Fibroblast of skin of left quadriceps (primary cell): ENCODE measurements at regions not wholly inside any gene's neighbourhood (a gene's known extent, or its start where the extent isn't known, plus 50 kb on each side); places are given as distances from the start of the nearest gene placed in this dataset.

Experiments used
- DNase-seq, 2 experiments: peaks; one replicate each; pipeline ENCODE4 v3.0.0-alpha.2; 2013; ENCODE audit warnings: low read depth in 2 of 2

DNA sequence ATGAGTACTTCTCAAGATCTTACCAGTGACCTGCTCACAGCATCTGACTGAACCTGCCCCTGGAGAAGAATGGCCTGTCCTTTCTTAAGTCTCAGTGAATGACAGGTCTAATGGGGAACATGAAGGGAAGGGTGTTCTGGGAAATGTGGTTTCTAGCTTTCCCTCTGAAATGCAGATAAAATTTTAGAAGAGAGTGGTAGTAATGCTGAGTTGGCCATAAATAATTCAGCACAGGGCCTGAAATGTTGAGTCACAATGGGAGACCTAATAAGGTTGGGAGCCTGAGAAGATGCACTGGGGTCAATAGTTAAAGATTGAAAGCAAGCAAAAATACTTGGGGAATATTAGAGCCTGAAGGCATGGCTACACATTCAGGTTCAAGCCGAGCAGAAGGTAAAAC is 214.9 kb upstream of the ARHGAP24 start:
- no peak for DNase-seq

DNA sequence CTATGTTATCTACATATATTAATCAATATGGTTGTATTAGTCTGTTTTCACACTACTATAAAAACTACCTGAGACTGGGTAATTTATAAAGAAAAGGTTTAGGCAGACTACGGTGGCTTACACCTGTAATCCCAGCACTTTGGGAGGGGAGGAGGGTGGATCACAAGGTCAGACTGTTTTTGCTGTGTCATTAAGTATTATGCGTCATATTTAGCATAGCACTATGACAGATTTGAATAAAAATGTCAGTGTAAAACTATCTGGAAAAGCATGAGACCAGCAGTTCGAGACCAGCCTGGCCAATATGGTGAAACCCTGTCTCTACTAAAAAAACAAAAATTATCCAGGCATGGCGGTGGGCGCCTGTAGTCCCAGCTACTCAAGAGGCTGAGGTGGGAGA is 209.7 kb upstream of the ARHGAP24 start:
- no peak for DNase-seq

DNA sequence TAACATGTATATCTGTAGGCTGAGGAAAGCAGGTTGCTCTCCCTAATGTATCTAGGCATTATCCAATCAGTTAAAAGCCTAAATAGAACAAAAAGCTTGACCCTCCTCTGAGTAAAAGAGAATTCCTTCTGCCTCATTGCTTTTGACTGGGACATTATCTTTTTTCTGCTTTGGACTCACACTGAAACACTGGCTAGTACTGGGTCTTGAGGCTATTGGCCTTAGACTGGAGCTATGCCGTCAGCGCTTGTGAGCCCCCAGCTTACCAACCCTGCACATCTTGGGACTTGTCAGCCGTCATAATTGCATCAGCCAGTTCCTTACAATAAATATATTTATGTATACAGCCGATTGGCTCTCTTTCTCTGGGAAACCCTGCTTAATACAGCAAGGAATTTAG is 206.8 kb upstream of the ARHGAP24 start:
- DNase-seq, result no peak

DNA sequence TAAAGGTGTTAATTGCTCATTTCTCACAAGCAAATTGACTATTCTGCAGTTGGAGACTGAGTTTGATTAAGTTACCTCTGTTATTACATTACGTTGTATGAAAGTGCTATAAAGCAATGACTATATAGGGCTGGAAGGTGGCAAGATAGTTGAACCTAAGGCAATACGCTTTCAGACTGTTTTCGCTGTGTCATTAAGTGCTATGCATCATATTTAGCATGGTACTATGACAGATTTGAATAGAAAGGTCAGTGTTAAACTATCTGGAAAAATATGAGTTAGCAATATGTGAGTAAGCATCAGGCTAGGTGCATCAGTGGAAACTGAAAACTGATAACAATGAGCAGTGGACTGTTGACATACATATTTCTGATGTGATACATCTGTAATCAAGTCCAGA is 206.0 kb upstream of the ARHGAP24 start:
- DNase-seq, result no peak

DNA sequence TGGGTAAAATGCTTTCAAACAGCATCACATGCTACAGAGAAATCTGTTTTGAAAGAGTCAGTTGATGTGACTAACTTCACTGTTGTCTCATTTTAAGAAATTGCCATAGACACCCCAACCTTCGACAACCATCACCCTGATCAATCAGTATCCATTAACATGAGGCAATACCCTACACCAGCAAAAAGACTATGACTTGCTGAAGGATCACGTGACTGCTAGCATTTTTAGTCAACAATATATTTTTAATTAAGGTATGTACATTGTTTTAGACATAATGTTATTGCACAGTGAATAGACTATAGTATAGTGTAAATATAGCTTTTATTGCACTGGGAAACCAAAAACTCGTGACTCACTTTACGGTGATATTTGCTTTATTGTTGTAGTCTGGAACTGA is 200.0 kb upstream of the ARHGAP24 start:
- DNase-seq, result no peak

DNA sequence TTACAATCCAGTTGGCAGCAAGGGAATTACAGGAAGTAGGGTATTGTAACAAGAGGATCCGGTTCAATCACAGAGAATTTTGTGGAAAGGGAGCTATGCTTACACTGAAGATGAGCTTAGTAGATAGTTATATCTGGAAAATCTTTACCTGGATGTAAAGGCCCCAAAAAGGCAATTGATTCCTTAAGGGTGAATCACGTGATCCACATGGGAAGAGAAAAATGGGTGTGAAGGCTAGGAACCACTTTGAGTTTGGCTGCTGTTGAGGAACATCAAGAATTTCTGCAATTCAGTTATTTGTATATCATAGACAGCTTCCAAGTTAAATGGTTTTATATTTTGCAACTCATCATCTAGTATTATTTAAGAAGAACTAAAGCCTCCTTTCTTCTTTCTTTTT is 194.0 kb upstream of the ARHGAP24 start:
- no peak for DNase-seq

DNA sequence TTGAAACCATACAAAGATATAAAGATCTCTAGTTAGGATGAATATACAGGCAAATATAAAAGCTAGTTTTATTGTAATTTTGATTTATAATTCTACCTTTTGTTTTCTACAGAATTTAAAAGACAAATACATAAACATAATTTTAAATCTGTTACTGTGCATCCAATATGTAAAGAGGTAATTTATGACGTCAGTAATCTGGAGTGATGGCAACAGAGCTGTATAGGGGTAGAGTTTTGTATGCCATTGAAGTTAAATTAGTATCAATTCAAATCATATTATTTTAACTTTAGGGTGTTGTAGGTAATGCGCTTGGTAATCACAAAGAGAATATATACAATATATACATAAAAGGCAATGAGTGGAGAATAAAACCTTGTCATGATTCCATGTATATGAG is 183.7 kb upstream of the ARHGAP24 start:
- DNase-seq, result no peak

DNA sequence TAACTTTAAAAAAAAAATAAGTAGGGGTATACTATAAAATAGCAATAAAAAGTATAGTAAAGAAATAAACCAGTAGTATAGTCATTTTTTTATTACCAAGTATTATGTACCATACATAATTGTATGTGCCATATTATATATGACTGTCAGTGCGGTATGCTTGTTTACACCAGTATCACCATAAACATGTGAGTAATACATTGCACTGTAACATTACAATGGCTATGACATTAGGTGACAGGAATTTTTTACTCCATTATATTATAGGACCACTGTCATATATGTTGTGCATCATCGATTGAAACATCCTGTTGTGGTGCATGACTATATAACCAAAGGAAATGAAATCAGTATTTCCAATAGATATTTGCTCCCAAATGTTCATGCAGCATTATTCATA is 176.9 kb upstream of the ARHGAP24 start:
- DNase-seq, result no peak

DNA sequence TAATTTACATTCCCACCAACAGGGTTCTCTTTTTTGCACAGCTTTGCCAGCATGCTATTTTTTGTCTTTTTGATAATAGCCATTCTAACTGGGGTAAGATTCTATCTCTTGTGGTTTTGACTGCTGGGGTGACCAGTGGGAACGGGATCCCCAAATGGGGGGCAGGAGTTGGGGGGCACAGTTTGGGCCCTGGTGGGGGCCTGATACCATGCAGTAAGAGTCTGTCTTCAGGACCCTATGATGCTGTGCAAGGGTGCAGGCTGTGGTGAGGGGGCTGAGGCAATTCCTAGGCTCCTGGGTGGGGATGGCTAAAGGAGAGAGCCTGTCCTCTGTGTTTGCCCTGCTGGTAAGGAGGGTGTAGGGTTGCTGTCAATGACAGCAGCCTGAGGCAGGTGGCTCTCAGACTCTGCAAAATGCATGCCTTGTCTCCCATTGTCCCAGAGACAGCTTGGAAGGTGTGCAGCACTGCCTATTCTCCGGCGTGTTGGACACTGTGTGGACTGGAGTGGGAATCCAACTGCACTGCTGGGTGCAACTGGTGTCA is 172.7 kb upstream of the ARHGAP24 start:
- no peak for DNase-seq

DNA sequence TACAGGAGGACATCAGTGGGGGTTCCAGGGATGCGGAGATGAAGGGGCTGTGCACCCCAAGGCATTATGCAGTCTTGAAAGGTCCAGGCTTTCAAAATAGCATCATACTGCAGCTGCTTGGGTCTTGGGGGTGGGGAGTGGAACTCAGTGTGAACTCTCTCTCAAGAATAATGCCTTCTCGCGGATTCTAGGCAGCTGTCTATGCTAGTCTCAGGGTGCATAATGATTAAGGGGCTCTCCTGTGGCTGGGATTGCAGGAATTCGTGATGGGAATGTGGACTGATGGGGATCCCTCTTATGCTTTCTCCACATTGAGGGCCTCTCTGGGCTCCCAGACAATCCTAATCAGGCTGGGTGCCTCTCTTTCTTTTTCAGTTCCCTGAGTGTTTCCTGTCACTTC is 172.2 kb upstream of the ARHGAP24 start:
- no peak for DNase-seq

DNA sequence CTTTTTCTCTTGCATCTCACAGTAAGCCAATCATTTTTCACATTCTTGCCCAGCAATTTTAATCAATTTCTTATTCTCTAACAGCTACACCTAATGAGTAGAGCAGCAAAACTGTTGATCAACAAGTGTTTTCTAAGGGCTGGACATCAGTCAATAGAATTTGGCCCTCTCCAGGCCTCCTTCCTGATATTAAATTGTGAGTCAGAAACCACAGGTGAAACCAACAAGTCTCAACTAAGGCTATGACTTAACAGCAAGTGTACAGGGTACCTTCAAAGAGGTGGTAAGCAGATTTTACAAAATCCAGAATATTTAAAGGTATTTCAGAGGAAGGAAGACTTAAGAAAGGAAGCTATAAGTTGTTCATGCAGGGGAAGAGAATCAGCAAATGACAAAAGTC is 156.5 kb upstream of the ARHGAP24 start:
- no peak for DNase-seq

DNA sequence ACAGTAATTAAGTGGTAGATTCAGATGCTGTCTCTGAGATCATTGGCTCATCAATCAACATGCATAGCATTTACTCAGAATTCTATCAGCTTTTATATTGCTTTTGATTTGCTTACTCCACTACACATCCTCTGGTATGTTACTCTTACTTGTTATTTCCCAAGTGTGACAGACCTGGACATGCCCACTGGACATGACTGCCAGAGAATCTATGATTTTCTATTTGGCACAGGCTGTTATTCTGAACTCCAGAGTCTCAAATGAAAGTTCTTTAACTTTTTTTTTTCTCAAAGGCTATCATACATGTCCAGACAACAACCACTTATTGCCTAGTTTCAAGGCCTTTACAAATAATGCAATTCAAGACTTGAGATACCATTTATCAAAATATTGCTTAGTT is 116.1 kb upstream of the ARHGAP24 start:
- DNase-seq, result no peak

DNA sequence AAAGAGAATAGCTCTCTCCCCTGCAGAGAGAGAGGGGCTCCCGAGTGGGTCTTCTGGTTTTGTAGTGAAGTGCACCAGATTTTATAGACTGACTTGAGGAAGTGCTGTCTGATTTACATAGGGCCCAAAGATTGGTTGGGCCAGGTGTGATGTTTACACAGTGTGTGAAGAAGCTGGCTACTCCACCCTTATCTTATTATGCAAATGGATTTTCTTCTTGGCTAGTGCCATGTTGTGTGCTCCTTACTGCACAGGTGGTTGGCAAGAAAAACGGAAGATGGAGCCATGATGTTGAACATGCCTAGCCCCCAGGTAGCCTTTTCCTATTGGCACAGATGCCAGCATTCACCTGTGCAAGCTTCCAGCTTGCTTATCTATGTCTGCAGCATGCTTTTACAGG is 112.4 kb upstream of the ARHGAP24 start:
- no peak for DNase-seq

DNA sequence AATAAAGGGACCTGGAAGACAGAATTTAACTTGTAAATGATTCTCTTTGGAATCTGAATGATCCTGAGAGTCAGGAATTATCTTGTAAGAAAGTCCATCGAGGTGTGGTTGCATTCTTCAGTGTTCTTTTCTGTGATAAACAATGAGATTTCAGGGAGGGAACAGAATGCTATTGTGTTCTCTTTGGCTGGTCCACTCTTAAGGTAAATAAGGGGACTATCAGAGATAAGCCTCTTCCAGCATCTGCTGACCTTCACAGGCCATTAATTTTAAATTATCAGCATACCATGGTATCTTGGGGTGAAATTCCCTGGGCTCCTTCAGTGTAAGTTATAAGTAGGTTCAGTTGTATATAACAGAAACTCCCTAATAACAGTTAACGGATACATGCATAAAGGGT is 107.1 kb upstream of the ARHGAP24 start:
- DNase-seq, result no peak

DNA sequence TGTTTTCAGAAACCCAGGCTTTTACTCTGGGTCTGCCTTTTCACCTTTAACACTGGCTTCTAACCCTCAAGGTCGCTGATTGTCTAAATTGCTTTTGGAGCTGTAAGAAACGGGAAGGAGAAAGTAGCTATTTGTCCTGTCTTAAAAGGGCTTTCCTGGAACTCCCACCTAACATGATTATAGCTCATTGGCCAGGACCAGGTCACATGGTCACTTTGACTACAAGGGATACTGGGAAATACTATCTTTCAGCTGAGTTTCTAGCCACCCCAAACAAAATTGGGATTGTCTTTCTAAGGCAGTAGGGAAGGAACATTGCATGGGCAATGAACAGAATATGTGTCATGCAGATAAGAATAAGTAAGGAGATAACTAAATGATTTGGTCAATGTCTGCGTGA is 106.7 kb upstream of the ARHGAP24 start:
- no peak for DNase-seq

DNA sequence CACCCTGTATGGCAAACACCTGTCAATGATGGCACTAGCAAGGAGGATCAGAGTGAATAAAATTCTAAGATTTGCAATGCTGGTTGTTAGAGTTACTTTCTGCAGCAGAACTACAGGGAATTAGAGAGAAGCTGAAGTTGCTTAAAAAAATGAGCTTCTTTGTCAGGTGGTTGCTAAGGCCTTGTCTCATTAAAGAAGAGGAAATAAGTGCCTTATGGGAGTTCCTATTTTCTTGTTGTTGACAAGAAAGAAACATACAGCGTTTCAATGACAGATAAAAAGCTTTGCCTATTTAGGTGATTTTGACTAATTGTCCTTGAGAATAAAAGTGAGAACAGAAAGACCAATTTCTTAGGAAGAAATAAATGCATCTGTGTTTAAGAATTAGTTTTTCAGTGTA is 106.0 kb upstream of the ARHGAP24 start:
- DNase-seq, result no peak

DNA sequence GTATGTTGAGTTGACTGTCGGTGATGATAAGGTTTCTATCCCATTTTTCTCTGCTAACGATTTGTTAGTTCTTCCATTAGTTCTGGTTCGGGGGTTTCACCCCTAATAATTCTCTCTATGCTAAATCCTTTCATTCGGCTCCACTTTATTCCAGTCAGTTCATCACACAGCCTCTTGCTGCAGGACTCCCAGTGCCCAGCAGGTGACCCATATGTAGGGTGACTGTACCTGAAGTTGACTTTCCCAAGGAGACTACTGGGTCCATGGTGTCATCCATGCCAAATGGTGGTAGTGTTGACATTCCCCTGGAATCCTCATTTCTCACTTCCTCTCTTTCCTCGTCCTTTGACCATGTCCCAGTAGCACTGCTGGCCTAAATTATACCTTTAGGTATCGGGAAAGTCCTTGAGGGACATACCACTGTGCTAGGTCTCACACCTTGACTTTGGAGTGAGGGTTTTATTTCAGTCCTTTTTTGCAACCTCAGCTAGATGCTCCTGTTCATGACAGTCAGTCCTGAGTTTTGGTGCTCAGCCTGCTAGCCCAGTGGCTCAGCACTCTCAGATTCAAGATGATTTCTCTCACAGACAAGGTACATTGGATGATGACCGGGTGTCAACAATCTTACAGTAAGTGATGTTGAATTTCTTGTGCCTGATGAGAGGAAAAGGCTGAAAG is 105.1 kb upstream of the ARHGAP24 start:
- no peak for DNase-seq

DNA sequence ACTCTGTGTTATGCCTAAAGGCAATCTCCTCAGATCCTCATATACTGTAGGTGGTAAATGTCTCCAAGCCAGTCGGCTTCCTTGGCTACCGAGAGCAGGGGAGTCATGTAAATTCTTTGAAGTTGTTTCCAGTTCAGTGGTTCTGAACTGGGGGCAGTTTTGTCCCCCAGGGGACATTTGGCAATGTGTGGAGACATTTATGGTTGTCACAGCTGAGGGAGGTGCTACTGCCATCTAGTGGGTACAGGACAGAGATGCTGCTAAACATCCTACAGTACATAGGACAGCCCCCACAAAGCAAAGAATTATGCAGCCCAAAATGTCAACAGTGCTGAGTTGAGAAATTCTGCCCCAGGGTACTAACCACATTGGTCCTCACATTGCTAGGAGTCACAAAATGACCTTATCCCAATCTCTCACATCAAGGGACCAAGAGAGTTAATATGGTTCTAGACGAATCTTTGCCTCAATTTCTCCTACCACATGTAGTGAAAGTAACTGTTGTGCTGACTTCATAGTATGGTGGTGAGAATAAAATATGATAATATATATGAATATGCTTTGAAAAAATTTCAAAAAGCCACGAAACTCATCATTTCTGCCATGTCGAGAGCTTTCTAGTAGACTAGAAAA is 104.4 kb upstream of the ARHGAP24 start:
- DNase-seq, result peak; percentile 14 to 15

DNA sequence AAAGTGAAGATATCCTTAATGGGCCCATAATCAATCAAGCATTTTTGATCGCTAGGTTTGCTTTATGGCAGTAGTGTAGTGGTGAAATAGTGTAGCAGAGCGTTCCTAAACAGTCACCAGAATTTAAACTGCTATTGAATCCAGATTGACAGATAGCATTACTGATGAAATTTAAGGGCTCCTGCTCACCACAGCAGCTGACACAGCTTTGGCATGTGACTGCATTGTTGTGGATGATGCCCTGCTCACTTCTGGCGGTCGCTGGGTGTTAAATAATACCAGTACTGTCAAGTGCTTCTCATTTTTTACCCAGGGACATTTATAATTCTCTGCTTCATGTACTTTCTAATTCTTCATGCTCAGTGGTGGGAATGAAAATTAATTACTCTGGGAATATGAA is 102.0 kb upstream of the ARHGAP24 start:
- DNase-seq, result no peak

DNA sequence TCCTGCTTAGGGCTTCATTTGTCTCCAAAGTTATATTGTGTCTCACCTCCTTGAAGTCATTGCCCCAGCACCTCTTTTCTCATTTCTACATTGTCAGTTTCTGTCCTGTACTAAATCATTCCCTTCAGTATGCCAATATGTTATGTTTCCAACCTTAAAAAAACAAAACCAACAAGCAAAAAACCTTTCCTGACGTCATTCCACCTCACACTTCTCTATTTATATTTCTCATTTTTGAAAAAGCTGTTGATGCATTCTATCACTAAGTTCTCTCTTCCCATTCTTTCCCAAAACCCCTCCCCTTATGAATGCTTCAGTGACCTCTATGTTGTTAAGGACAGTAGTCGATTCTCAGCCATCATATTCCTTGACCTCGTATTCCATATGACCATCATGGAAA is 98.7 kb upstream of the ARHGAP24 start:
- DNase-seq, result no peak

DNA sequence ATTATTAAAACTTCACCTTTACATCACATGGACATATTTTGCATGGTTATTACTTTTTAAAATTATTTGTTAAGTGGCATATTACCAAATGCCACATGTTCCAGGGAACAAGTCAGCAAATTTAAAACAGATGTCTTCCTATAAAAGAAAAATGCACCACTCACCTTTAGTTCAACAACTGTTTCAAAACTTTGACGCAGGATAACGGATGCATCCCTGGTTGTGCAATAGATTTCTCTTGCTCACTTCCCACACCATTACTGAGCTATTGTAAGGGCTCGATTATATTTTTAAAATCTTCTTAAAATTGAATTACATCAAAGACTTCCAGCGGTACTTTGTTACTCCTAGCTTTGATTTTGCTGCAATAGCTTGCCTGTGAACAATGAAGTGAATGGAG is 93.0 kb upstream of the ARHGAP24 start:
- DNase-seq, result peak; percentile 30 to 31

DNA sequence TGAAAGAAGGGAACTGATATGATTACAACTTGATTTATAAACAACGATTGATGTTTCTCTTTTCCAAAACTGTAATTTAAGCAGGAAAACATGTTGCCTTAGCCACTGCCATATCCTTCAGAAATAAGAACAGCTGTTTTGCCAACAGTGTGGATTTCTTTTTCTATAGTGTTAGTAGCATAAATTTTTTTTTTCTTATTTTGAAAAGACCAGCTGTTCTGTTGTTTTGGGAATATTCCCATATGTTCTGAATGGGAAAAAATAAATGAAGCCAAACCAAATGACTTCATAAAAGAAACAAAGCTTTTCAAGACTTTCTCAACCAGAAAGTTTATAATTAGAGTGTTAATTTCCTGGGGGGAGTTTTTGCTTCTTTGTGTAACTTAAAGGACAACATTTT is 83.9 kb upstream of the ARHGAP24 start:
- no peak for DNase-seq

DNA sequence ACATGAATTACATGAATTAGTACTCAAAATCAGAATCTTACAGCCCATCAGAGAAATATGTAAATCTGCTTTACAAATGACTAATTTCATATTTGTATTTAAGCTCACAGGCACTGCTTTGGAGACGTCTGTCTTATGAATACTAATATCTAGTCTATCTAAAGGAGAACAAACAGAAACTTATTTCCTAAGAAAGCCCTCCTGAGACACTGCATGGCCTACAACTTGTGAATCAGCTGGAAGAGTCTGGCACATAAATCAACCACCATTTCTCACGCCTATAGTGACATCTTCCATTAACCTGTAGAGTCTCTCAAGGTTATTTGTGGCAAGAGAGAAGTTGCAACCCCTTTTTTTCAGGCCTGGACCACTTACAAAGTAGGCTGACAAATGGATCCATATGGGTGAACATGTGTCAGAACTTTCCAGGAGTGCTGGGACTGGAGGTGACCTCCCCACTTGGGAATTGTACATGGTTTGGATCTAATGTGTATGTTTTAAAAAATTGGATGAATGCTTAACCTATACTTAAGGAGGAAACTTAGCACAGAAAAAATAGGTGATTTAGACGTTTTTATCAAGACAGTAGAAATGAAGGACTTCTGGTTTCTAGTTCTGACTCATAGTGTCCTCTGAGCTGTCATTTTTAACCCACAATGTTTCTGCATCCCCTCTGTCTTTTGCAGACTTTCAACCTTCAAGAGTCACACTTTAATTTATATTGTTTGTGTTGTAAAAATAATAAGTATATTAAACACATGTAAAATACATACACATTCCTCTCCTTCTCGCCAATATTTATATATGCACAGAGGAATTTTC is 83.2 kb upstream of the ARHGAP24 start:
- DNase-seq, result no peak
